ENCODE measurements at regions not wholly inside any gene's neighbourhood (a gene's known extent, or its start where the extent isn't known, plus 50 kb on each side); places are given as distances from the start of the nearest gene placed in this dataset.

DNA sequence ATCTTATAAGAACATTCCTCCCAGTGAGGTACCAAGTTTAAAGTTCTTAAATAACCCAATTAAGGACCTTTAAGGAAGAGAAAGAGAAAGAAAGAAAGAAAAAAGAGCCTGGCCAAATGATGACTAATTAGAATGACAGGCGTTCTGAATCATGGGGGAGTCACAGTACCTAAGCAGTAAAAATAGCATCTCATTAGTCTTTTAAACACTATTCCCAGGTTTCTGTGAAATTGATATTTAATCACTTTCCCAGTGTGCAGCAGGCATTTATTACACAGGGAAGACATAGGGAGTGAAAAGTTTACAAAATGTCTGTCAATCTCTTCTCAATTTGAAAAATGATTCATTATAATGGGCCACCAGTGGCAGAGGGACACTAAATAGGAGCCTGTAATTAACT lies 251.4 kb upstream of the MANEA start:
- no peak for ATAC-seq (ENCODE audit: low read depth)
- Histone ChIP-seq H3K9me3 (ENCODE audit: control insufficient read depth, insufficient read depth, low read length) (no peaks in the 10 kb centered on the region), H3K4me2 (ENCODE audit: low read depth, low read length) (no peak overlapping the region), H3K36me3 (ENCODE audit: control insufficient read depth, insufficient read depth, low read length) (no peaks in the 10 kb centered on the region), H2BK120ac (ENCODE audit: low read depth, low read length) (no peak overlapping the region), H2AK9ac (replicated peaks; ENCODE audit: low read depth, low read length, poor library complexity) (no peak overlapping the region), H2BK15ac (ENCODE audit: low read depth, low read length) (no peak overlapping the region), H3K56ac (ENCODE audit: extremely low read depth, insufficient read depth, low read length) (no peak overlapping the region), H4K5ac (ENCODE audit: low read depth, low read length) (no peak overlapping the region), H4K8ac (ENCODE audit: low read depth in 2 of 2, low read length in 2 of 2) (no peak overlapping the region), H3K9me1 (ENCODE audit: insufficient read depth, low read length) (no peaks in the 10 kb centered on the region), H3K27me3 (ENCODE audit: control insufficient read depth, insufficient read depth, low read length) (no peaks in the 10 kb centered on the region), H3K27ac (ENCODE audit: insufficient read depth, low read length) (no peak overlapping the region), H3K23ac (ENCODE audit: low read depth, low read length) (no peak overlapping the region), H3K9ac (ENCODE audit: low read depth, low read length) (no peak overlapping the region), H3K14ac (replicated peaks; ENCODE audit: low read depth, low read length) (no peak overlapping the region), H2BK5ac (ENCODE audit: low read depth, low read length, poor library complexity, severe bottlenecking) (no peak overlapping the region), H3K4me1 (ENCODE audit: control insufficient read depth, insufficient read depth, low read length) (no peaks in the 10 kb centered on the region), H4K91ac (ENCODE audit: insufficient read depth, low read depth, low read length) (no peak overlapping the region), H2BK20ac (ENCODE audit: low read depth, low read length) (no peak overlapping the region), H3K4me3 (ENCODE audit: insufficient read depth, low read depth, low read length) (no peak overlapping the region), H4K20me1 (ENCODE audit: insufficient read depth, low read length) (no peaks in the 10 kb centered on the region), H3K4ac (ENCODE audit: low read depth, low read length) (no peak overlapping the region), H2AK5ac (ENCODE audit: low read depth, low read length) (no peak overlapping the region), H3K18ac (ENCODE audit: low read depth, low read length) (no peak overlapping the region), H3K79me1 (ENCODE audit: low read depth in 1 of 2, low read length in 2 of 2) (no peaks in the 10 kb centered on the region), H2AFZ (replicated peaks; ENCODE audit: low read length, poor library complexity) (no peak overlapping the region)
- dilution Hi-C loops (cut with HindIII; ENCODE audit: low sequenced_read_pairs, unreplicated experiment) (no loop called here), in situ Hi-C loops (cut with MboI; ENCODE audit: low sequenced_read_pairs) (no loop called here), intact Hi-C loops (cut with micrococcal nuclease) (no loop called here)
- CTCF ChIA-PET: no interaction called here
- no peak for TF ChIP-seq NFE2L2 (IDR thresholded peaks at IDR 0.05; ENCODE audit: low read depth, low read length)
- TF ChIP-seq, protein P1, sequence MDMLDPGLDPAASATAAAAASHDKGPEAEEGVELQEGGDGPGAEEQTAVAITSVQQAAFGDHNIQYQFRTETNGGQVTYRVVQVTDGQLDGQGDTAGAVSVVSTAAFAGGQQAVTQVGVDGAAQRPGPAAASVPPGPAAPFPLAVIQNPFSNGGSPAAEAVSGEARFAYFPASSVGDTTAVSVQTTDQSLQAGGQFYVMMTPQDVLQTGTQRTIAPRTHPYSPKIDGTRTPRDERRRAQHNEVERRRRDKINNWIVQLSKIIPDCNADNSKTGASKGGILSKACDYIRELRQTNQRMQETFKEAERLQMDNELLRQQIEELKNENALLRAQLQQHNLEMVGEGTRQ (IDR thresholded peaks at IDR 0.05; ENCODE audit: low read depth, low read length): no peak
- no peak for TF ChIP-seq RAD21 (IDR thresholded peaks at IDR 0.05; ENCODE audit: low read length)
- TF ChIP-seq CHD1 (IDR thresholded peaks at IDR 0.05; ENCODE audit: low read depth, low read length): no peak
- TF ChIP-seq CEBPB (IDR thresholded peaks at IDR 0.05; ENCODE audit: low read depth, low read length): no peak
- TF ChIP-seq CTCF (conservative IDR thresholded peaks at IDR 0.05; ENCODE audit: low read depth, low read length): no peak
- no peak for TF ChIP-seq RCOR1 (IDR thresholded peaks at IDR 0.05; ENCODE audit: insufficient replicate concordance, low read length)
- TF ChIP-seq MXI1 (IDR thresholded peaks at IDR 0.05; ENCODE audit: borderline replicate concordance, low read depth, low read length): no peak
- no peak for TF ChIP-seq POLR2A (IDR thresholded peaks at IDR 0.05; ENCODE audit: low read depth, low read length)
- no peak for TF ChIP-seq RFX5 (IDR thresholded peaks at IDR 0.05; ENCODE audit: low read depth, low read length)
- TF ChIP-seq SMC3 (IDR thresholded peaks at IDR 0.05; ENCODE audit: low read depth, low read length): no peak
- no peak for TF ChIP-seq BHLHE40 (IDR thresholded peaks at IDR 0.05; ENCODE audit: low read depth, low read length)
- TF ChIP-seq MAZ (IDR thresholded peaks at IDR 0.05; ENCODE audit: borderline replicate concordance, low read depth, low read length): no peak
- DNase-seq: peak; percentile 5
- BruUV-seq (replicated peaks): no TSS peak
- no CpG with 5 or more reads among the region's 1 CpG for WGBS, 2 experiments (ENCODE audit: extremely low coverage in 2 of 2, insufficient read length in 1 of 2)
- POLR2A ChIA-PET (ENCODE audit: unreplicated experiment): no interaction called here

Measured in IMR-90 (cell line).